ENCODE measurements at regions not wholly inside any gene's neighbourhood (a gene's known extent, or its start where the extent isn't known, plus 50 kb on each side); places are given as distances from the start of the nearest gene placed in this dataset.

DNA sequence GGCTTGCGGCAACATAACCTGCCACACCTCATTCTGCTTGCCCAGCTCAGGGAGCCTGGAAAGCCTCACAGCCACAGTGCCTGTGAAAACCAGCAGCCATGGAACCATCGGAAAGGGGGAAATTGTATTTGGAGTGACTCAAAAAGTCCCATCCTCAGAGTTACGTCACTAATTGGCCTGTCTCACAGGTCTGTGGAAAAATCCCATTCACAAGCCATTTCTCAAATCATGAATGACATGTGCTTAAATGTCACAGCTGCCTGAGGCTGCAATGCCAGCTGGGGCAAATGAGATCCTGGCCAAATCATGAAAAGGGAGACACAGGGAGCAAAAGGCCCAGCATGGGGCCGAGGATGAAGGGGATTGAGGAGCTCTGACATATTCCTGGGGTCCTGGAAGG is 486.9 kb upstream of the RAB6C start:
- TF ChIP-seq CENPT (CRISPR knock-in tag; IDR thresholded peaks at IDR 0.05; ENCODE audit: low read depth): no peak
- TF ChIP-seq CBX5 (CRISPR knock-in tag; IDR thresholded peaks at IDR 0.05; ENCODE audit: borderline replicate concordance): no peak
- TF ChIP-seq, protein P1, sequence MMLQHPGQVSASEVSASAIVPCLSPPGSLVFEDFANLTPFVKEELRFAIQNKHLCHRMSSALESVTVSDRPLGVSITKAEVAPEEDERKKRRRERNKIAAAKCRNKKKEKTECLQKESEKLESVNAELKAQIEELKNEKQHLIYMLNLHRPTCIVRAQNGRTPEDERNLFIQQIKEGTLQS (CRISPR knock-in tag; IDR thresholded peaks at IDR 0.05): no peak
- TF ChIP-seq NR3C1 (CRISPR knock-in tag; IDR thresholded peaks at IDR 0.05): no peak
- TF ChIP-seq GABPB1 (CRISPR knock-in tag; IDR thresholded peaks at IDR 0.05): no peak
- TF ChIP-seq, protein P2, sequence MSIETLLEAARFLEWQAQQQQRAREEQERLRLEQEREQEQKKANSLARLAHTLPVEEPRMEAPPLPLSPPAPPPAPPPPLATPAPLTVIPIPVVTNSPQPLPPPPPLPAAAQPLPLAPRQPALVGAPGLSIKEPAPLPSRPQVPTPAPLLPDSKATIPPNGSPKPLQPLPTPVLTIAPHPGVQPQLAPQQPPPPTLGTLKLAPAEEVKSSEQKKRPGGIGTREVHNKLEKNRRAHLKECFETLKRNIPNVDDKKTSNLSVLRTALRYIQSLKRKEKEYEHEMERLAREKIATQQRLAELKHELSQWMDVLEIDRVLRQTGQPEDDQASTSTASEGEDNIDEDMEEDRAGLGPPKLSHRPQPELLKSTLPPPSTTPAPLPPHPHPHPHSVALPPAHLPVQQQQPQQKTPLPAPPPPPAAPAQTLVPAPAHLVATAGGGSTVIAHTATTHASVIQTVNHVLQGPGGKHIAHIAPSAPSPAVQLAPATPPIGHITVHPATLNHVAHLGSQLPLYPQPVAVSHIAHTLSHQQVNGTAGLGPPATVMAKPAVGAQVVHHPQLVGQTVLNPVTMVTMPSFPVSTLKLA (IDR thresholded peaks at IDR 0.05): no peak
